ENCODE measurements at regions not wholly inside any gene's neighbourhood (a gene's known extent, or its start where the extent isn't known, plus 50 kb on each side); places are given as distances from the start of the nearest gene placed in this dataset.

- no peak overlapping the region for H3K4me3 ChIP-seq (ENCODE audit: low read depth, low read length)
- TF ChIP-seq, protein P1, sequence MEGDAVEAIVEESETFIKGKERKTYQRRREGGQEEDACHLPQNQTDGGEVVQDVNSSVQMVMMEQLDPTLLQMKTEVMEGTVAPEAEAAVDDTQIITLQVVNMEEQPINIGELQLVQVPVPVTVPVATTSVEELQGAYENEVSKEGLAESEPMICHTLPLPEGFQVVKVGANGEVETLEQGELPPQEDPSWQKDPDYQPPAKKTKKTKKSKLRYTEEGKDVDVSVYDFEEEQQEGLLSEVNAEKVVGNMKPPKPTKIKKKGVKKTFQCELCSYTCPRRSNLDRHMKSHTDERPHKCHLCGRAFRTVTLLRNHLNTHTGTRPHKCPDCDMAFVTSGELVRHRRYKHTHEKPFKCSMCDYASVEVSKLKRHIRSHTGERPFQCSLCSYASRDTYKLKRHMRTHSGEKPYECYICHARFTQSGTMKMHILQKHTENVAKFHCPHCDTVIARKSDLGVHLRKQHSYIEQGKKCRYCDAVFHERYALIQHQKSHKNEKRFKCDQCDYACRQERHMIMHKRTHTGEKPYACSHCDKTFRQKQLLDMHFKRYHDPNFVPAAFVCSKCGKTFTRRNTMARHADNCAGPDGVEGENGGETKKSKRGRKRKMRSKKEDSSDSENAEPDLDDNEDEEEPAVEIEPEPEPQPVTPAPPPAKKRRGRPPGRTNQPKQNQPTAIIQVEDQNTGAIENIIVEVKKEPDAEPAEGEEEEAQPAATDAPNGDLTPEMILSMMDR (IDR thresholded peaks at IDR 0.05; ENCODE audit: borderline replicate concordance, insufficient read depth, low read depth, low read length), result no peak
These were observed 57.1 kb upstream of the MACF1 start for GRCh38 chr1:39147099-39148025.

GRCh38 chr1:39148942-39149341, 55.6 kb upstream of the MACF1 start:
- TF ChIP-seq, protein P1 (IDR thresholded peaks at IDR 0.05; ENCODE audit: borderline replicate concordance, insufficient read depth, low read depth, low read length), result no peak
- no peak overlapping the region for H3K4me3 ChIP-seq (ENCODE audit: low read depth, low read length)

DNA sequence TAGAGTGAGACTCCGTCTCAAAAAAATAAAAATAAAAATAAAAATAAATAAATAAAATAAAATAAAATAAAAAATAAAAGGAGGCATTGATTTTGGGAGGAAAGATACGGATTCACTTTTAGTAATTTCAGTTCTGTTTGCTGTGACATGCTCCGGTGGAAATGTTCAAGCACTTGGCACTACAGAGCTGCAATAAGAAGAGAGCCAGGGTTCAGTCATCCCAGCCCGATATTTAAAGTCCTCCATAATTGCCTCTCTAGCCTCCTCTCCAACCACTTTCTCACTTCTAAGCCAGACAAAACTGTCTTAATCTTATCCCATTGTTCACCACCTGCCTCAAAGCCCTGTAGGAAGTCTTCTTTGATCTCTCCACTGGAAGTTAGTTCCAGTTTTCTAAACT, 55.0 kb upstream of the MACF1 start:
- H3K4me3 ChIP-seq (ENCODE audit: low read depth, low read length), result no peak overlapping the region
- TF ChIP-seq, protein P1 (IDR thresholded peaks at IDR 0.05; ENCODE audit: borderline replicate concordance, insufficient read depth, low read depth, low read length), result no peak

- TF ChIP-seq, protein P1 (IDR thresholded peaks at IDR 0.05; ENCODE audit: borderline replicate concordance, insufficient read depth, low read depth, low read length), result no peak
These were observed 53.7 kb upstream of the MACF1 start for GRCh38 chr1:39150779-39151178.

GRCh38 chr1:39151267-39151666, 53.2 kb upstream of the MACF1 start:
- TF ChIP-seq, protein P1 (IDR thresholded peaks at IDR 0.05; ENCODE audit: borderline replicate concordance, insufficient read depth, low read depth, low read length), result no peak
- no peak overlapping the region for H3K4me3 ChIP-seq (ENCODE audit: low read depth, low read length)

More at GRCh38 chr1:39150779-39151178, 53.7 kb upstream of the MACF1 start:
- H3K4me3 ChIP-seq (ENCODE audit: low read depth, low read length), result no peak overlapping the region

GRCh38 chr1:39152923-39153322, 51.6 kb upstream of the MACF1 start:
- TF ChIP-seq, protein P1 (IDR thresholded peaks at IDR 0.05; ENCODE audit: borderline replicate concordance, insufficient read depth, low read depth, low read length), result no peak
- H3K4me3 ChIP-seq (ENCODE audit: low read depth, low read length), result no peak overlapping the region

- no peak overlapping the region for H3K4me3 ChIP-seq (ENCODE audit: low read depth, low read length)
- TF ChIP-seq, protein P1 (IDR thresholded peaks at IDR 0.05; ENCODE audit: borderline replicate concordance, insufficient read depth, low read depth, low read length), result no peak
These were observed 50.8 kb upstream of the MACF1 start for GRCh38 chr1:39153684-39154083.

All from GM12875 (cell line).